Loucy (cell line): ENCODE measurements at regions not wholly inside any gene's neighbourhood (a gene's known extent, or its start where the extent isn't known, plus 50 kb on each side); places are given as distances from the start of the nearest gene placed in this dataset.

ENCODE experiments used
- EZH2phosphoT487 ChIP-seq: fragments of 200-600 bp; IDR thresholded peaks from 2 replicates; pipeline ENCODE4 v1.6.1; 2018; ENCODE audit warnings: antibody characterized with exemption, mild to moderate bottlenecking, moderate library complexity, borderline replicate concordance
- TF ChIP-seq, protein P1 (sequence below): fragments of 200-600 bp; sonication (generic); conservative IDR thresholded peaks from 2 replicates; pipeline ENCODE4 v1.5.1; 2014; ENCODE audit warnings: mild to moderate bottlenecking, antibody characterized with exemption, low read length

DNA sequence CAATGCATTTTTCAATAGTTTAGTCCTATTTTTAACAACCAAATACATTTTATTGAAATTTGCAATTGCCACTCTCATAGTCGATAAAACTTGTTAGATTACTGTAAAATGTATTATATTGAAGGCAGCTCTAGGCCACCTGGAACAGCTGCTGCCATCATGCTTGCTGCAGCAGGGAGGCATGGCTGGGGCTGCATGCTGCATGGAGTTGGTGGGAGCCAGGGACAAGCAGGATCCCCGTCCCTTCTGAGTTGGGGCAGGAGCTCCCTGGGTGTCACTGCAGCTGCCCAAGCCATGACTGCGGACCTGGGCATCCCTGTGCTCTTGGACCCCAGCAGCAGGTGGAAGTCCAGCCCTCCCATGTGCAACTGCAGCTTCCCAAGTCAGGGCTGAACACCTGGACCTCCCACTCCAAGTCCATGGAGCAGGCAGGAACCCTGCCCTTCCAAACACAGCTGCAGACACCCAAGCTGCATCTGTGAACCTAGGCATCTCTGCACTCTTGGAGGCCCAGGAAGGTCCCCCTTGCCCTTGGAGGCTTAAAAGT, 742.0 kb downstream of the ZBBX start:
- TF ChIP-seq, protein P1, sequence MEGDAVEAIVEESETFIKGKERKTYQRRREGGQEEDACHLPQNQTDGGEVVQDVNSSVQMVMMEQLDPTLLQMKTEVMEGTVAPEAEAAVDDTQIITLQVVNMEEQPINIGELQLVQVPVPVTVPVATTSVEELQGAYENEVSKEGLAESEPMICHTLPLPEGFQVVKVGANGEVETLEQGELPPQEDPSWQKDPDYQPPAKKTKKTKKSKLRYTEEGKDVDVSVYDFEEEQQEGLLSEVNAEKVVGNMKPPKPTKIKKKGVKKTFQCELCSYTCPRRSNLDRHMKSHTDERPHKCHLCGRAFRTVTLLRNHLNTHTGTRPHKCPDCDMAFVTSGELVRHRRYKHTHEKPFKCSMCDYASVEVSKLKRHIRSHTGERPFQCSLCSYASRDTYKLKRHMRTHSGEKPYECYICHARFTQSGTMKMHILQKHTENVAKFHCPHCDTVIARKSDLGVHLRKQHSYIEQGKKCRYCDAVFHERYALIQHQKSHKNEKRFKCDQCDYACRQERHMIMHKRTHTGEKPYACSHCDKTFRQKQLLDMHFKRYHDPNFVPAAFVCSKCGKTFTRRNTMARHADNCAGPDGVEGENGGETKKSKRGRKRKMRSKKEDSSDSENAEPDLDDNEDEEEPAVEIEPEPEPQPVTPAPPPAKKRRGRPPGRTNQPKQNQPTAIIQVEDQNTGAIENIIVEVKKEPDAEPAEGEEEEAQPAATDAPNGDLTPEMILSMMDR = no peak
- TF ChIP-seq EZH2phosphoT487 = no peak
